ENCODE measurements at regions not wholly inside any gene's neighbourhood (a gene's known extent, or its start where the extent isn't known, plus 50 kb on each side); places are given as distances from the start of the nearest gene placed in this dataset.

- DNase-seq (ENCODE audit: low read depth) = no peak
These were observed 269.6 kb downstream of the CEMIP2 start for GRCh38 chr9:71498691-71499090.

GRCh38 chr9:71490810-71491209 is 277.5 kb downstream of the CEMIP2 start:
- no peak overlapping the region for H3K4me3 ChIP-seq (ENCODE audit: low read depth, low read length)
- TF ChIP-seq CTCF (IDR thresholded peaks at IDR 0.05; ENCODE audit: low read depth, low read length) (no peak), MYC (IDR thresholded peaks at IDR 0.05; ENCODE audit: low read depth, low read length) (no peak), MAX (IDR thresholded peaks at IDR 0.05; ENCODE audit: low read depth, low read length) (no peak), POLR2A (IDR thresholded peaks at IDR 0.05; ENCODE audit: extremely low read depth, insufficient read length) (no peak)
- DNase-seq (ENCODE audit: low read depth) = peak; percentile 1

More at GRCh38 chr9:71498691-71499090, 269.6 kb downstream of the CEMIP2 start:
- TF ChIP-seq CTCF (IDR thresholded peaks at IDR 0.05; ENCODE audit: low read depth, low read length) (no peak), POLR2A (IDR thresholded peaks at IDR 0.05; ENCODE audit: extremely low read depth, insufficient read length) (no peak), MYC (IDR thresholded peaks at IDR 0.05; ENCODE audit: low read depth, low read length) (no peak), MAX (IDR thresholded peaks at IDR 0.05; ENCODE audit: low read depth, low read length) (no peak)
- no peak overlapping the region for H3K4me3 ChIP-seq (ENCODE audit: low read depth, low read length)

- peak; percentile 0 for DNase-seq (ENCODE audit: low read depth)
- H3K4me3 ChIP-seq (ENCODE audit: low read depth, low read length) = no peak overlapping the region
- TF ChIP-seq MAX (IDR thresholded peaks at IDR 0.05; ENCODE audit: low read depth, low read length) = no peak
- TF ChIP-seq MYC (IDR thresholded peaks at IDR 0.05; ENCODE audit: low read depth, low read length) = no peak
- TF ChIP-seq POLR2A (IDR thresholded peaks at IDR 0.05; ENCODE audit: extremely low read depth, insufficient read length) = no peak
- no peak for TF ChIP-seq CTCF (IDR thresholded peaks at IDR 0.05; ENCODE audit: low read depth, low read length)
These were observed 281.3 kb downstream of the CEMIP2 start for GRCh38 chr9:71487061-71487460.

GRCh38 chr9:71485326-71485725 is 283.0 kb downstream of the CEMIP2 start:
- no peak for DNase-seq (ENCODE audit: low read depth)
- H3K4me3 ChIP-seq (ENCODE audit: low read depth, low read length) = no peak overlapping the region
- no peak for TF ChIP-seq CTCF (IDR thresholded peaks at IDR 0.05; ENCODE audit: low read depth, low read length)
- no peak for TF ChIP-seq POLR2A (IDR thresholded peaks at IDR 0.05; ENCODE audit: extremely low read depth, insufficient read length)

- H3K4me3 ChIP-seq (ENCODE audit: low read depth, low read length) = no peak overlapping the region
- TF ChIP-seq MAX (IDR thresholded peaks at IDR 0.05; ENCODE audit: low read depth, low read length) (no peak), CTCF (IDR thresholded peaks at IDR 0.05; ENCODE audit: low read depth, low read length) (no peak), POLR2A (IDR thresholded peaks at IDR 0.05; ENCODE audit: extremely low read depth, insufficient read length) (no peak), MYC (IDR thresholded peaks at IDR 0.05; ENCODE audit: low read depth, low read length) (no peak)
- no peak for DNase-seq (ENCODE audit: low read depth)
These were observed 284.9 kb downstream of the CEMIP2 start for GRCh38 chr9:71483436-71483835.

GRCh38 chr9:71479621-71480020 is 288.7 kb downstream of the CEMIP2 start:
- H3K4me3 ChIP-seq (ENCODE audit: low read depth, low read length) = no peak overlapping the region
- no peak for TF ChIP-seq CTCF (IDR thresholded peaks at IDR 0.05; ENCODE audit: low read depth, low read length)
- TF ChIP-seq POLR2A (IDR thresholded peaks at IDR 0.05; ENCODE audit: extremely low read depth, insufficient read length) = no peak
- no peak for TF ChIP-seq MAX (IDR thresholded peaks at IDR 0.05; ENCODE audit: low read depth, low read length)
- TF ChIP-seq MYC (IDR thresholded peaks at IDR 0.05; ENCODE audit: low read depth, low read length) = no peak
- DNase-seq (ENCODE audit: low read depth) = no peak

Measured in NB4 (cell line).